NCI-H345 treated with DMSO at 0.1 percent for 48 hours (cell line): ENCODE measurements at regions not wholly inside any gene's neighbourhood (a gene's known extent, or its start where the extent isn't known, plus 50 kb on each side); places are given as distances from the start of the nearest gene placed in this dataset.

ENCODE experiments used
- DNase-seq: peaks from one replicate; lab custom pipeline; 2025; ENCODE audit not compliant: unreplicated experiment; lab: John Stamatoyannopoulos, UW

- DNase-seq, result no peak
Measured at GRCh38 chr13:104855581-104855980, 1679.9 kb downstream of the EFNB2 start.

- DNase-seq, result no peak
Measured at GRCh38 chr13:104854698-104855097, 1680.8 kb downstream of the EFNB2 start.

- no peak for DNase-seq
Measured at GRCh38 chr13:104854007-104854406, 1681.5 kb downstream of the EFNB2 start.

GRCh38 chr13:104847922-104848321, 1687.5 kb downstream of the EFNB2 start:
- no peak for DNase-seq

- DNase-seq, result no peak
Measured at GRCh38 chr13:104843401-104843800, 1692.1 kb downstream of the EFNB2 start.

- DNase-seq, result no peak
Measured at GRCh38 chr13:104841110-104841509, 1694.4 kb downstream of the EFNB2 start.

- no peak for DNase-seq
Measured at GRCh38 chr13:104837756-104838155, 1697.7 kb downstream of the EFNB2 start.

- DNase-seq, result no peak
Measured at GRCh38 chr13:104833221-104833620, 1702.2 kb downstream of the EFNB2 start.

- no peak for DNase-seq
Measured at GRCh38 chr13:104832231-104832630, 1703.2 kb downstream of the EFNB2 start.

GRCh38 chr13:104831831-104832230, 1703.6 kb downstream of the EFNB2 start:
- DNase-seq, result no peak

- no peak for DNase-seq
Measured at GRCh38 chr13:104823709-104824108, 1711.8 kb downstream of the EFNB2 start.

GRCh38 chr13:104823071-104823470, 1712.4 kb downstream of the EFNB2 start:
- DNase-seq, result no peak

- no peak for DNase-seq
Measured at GRCh38 chr13:104817271-104817670, 1718.2 kb downstream of the EFNB2 start.

GRCh38 chr13:104816726-104817125, 1718.7 kb downstream of the EFNB2 start:
- DNase-seq, result no peak

GRCh38 chr13:104810242-104810641, 1725.2 kb downstream of the EFNB2 start:
- no peak for DNase-seq

- no peak for DNase-seq
Measured at GRCh38 chr13:104809483-104809882, 1726.0 kb downstream of the EFNB2 start.

GRCh38 chr13:104805346-104805745, 1730.1 kb downstream of the EFNB2 start:
- DNase-seq, result no peak

GRCh38 chr13:104799152-104799551, 1732.9 kb upstream of the SLC10A2 start:
- no peak for DNase-seq

GRCh38 chr13:104798486-104798885, 1732.3 kb upstream of the SLC10A2 start:
- DNase-seq, result no peak

- DNase-seq, result no peak
Measured at GRCh38 chr13:104796581-104796980, 1730.4 kb upstream of the SLC10A2 start.

- DNase-seq, result no peak
Measured at GRCh38 chr13:104785952-104786351, 1719.7 kb upstream of the SLC10A2 start.

GRCh38 chr13:104784891-104785290, 1718.7 kb upstream of the SLC10A2 start:
- no peak for DNase-seq

- DNase-seq, result no peak
Measured at GRCh38 chr13:104782741-104783140, 1716.5 kb upstream of the SLC10A2 start.
